Astrocyte (in vitro differentiated cells and primary cell): ENCODE measurements at regions not wholly inside any gene's neighbourhood (a gene's known extent, or its start where the extent isn't known, plus 50 kb on each side); places are given as distances from the start of the nearest gene placed in this dataset.

ENCODE experiments used
- DNase-seq: peaks from one replicate; pipeline ENCODE4 v3.0.0-alpha.2; 2010; ENCODE audit warnings: low read depth
- FAIRE-seq: peaks from 2 replicates; lab custom pipeline; 2011; peaks lifted over from hg19 to GRCh38; lab: Jason Lieb, UNC
- H2AFZ ChIP-seq: 2 replicates; pipeline ENCODE4 v1.6.0; 2012; ENCODE audit warnings: low read depth, low read length, inconsistent platforms
- H3K27ac ChIP-seq: 2 replicates; pipeline ENCODE4 v1.5.1; 2011; ENCODE audit warnings: low read depth, low read length, inconsistent platforms
- H3K27me3 ChIP-seq: 2 replicates; pipeline ENCODE4 v1.6.0; 2011; ENCODE audit warnings: low read length, inconsistent platforms; ENCODE audit not compliant: insufficient read depth
- H3K36me3 ChIP-seq: 2 replicates; pipeline ENCODE4 v1.5.1; 2011; ENCODE audit warnings: low read length, inconsistent platforms; ENCODE audit not compliant: insufficient read depth
- H3K4me1 ChIP-seq: 2 replicates; pipeline ENCODE4 v1.5.1; 2011; ENCODE audit warnings: low read length, inconsistent platforms; ENCODE audit not compliant: insufficient read depth
- H3K4me2 ChIP-seq: 2 replicates; pipeline ENCODE4 v1.6.0; 2012; ENCODE audit warnings: low read length, inconsistent platforms
- H3K4me3 ChIP-seq: 2 replicates; pipeline ENCODE4 v1.5.1; 2011; ENCODE audit warnings: low read depth, mild to moderate bottlenecking, low read length, inconsistent platforms; ENCODE audit not compliant: insufficient read depth
- H3K79me2 ChIP-seq: 2 replicates; pipeline ENCODE4 v1.6.0; 2012; ENCODE audit warnings: mild to moderate bottlenecking, low read length, inconsistent platforms; ENCODE audit not compliant: insufficient read depth
- H3K9ac ChIP-seq: 2 replicates; pipeline ENCODE4 v1.6.0; 2012; ENCODE audit warnings: mild to moderate bottlenecking, low read length, inconsistent platforms
- H3K9me3 ChIP-seq: 2 replicates; pipeline ENCODE4 v1.5.1; 2012; ENCODE audit warnings: low read depth, mild to moderate bottlenecking, low read length, inconsistent platforms; ENCODE audit not compliant: insufficient read depth
- H4K20me1 ChIP-seq: 2 replicates; pipeline ENCODE4 v1.6.0; 2012; ENCODE audit warnings: low read length, inconsistent platforms; ENCODE audit not compliant: insufficient read depth
- H3K27ac Mint-ChIP-seq: one replicate; pipeline ENCODE4 v1.8.0; 2021; ENCODE audit warnings: mild to moderate bottlenecking, mixed read lengths; ENCODE audit not compliant: unreplicated experiment
- H3K27me3 Mint-ChIP-seq: one replicate; pipeline ENCODE4 v1.8.0; 2021; ENCODE audit warnings: low read depth, mixed read lengths; ENCODE audit not compliant: unreplicated experiment
- H3K36me3 Mint-ChIP-seq: one replicate; pipeline ENCODE4 v1.8.0; 2021; ENCODE audit warnings: low read depth, mixed read lengths; ENCODE audit not compliant: unreplicated experiment
- H3K4me1 Mint-ChIP-seq: one replicate; pipeline ENCODE4 v1.8.0; 2021; ENCODE audit warnings: low read depth, mixed read lengths; ENCODE audit not compliant: unreplicated experiment
- H3K4me3 Mint-ChIP-seq: one replicate; pipeline ENCODE4 v1.8.0; 2021; ENCODE audit warnings: mild to moderate bottlenecking, moderate library complexity, mixed read lengths; ENCODE audit not compliant: unreplicated experiment
- H3K9me3 Mint-ChIP-seq: one replicate; pipeline ENCODE4 v1.8.0; 2021; ENCODE audit warnings: mild to moderate bottlenecking, mixed read lengths; ENCODE audit not compliant: unreplicated experiment
- EZH2 ChIP-seq: IDR thresholded peaks from 2 replicates; pipeline ENCODE4 v1.6.1; 2012; ENCODE audit warnings: mild to moderate bottlenecking, low read length, inconsistent platforms; ENCODE audit not compliant: insufficient read depth
- TF ChIP-seq, protein P1 (sequence below): IDR thresholded peaks from 2 replicates; pipeline ENCODE4 v1.5.1; 2011; ENCODE audit warnings: low read depth, mild to moderate bottlenecking, inconsistent platforms, low read length, moderate library complexity; ENCODE audit not compliant: insufficient read depth

DNA sequence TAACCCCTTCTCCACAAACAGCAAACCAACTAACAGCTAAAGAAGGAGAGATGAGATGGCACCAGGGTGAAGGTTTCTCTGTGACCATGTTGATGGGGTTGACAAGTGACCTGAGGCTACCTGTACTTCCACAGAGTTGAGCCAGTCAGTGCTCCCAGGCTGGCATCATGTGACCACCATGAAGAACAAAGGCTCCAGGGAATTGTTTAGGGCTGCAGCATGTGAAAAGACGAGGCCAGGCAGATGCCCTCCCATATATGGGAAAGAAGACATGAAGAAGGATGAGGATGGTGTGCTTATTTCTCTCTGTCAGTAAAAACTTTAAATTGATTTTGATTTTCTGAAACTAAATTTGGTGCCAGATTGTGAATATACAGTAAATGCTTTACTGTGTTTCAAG, 220.6 kb downstream of the OLFM4 start:
- no peaks in the 10 kb centered on the region for H3K27me3 ChIP-seq
- no peaks in the 10 kb centered on the region for H3K79me2 ChIP-seq
- no peaks in the 10 kb centered on the region for H3K36me3 ChIP-seq
- Mint-ChIP-seq H3K4me3 (no peak overlapping the region), H3K27me3 (peaks cover 14% of the 10 kb centered on the region), H3K9me3 (no peaks in the 10 kb centered on the region), H3K27ac (no peak overlapping the region), H3K4me1 (no peaks in the 10 kb centered on the region), H3K36me3 (no peaks in the 10 kb centered on the region)
- H3K27ac ChIP-seq: no peak overlapping the region
- H4K20me1 ChIP-seq: no peaks in the 10 kb centered on the region
- H3K4me1 ChIP-seq: no peaks in the 10 kb centered on the region
- no peak for DNase-seq
- FAIRE-seq: no peak
- H3K9ac ChIP-seq: no peak overlapping the region
- H3K9me3 ChIP-seq: no peaks in the 10 kb centered on the region
- TF ChIP-seq EZH2: no peak
- TF ChIP-seq, protein P1, sequence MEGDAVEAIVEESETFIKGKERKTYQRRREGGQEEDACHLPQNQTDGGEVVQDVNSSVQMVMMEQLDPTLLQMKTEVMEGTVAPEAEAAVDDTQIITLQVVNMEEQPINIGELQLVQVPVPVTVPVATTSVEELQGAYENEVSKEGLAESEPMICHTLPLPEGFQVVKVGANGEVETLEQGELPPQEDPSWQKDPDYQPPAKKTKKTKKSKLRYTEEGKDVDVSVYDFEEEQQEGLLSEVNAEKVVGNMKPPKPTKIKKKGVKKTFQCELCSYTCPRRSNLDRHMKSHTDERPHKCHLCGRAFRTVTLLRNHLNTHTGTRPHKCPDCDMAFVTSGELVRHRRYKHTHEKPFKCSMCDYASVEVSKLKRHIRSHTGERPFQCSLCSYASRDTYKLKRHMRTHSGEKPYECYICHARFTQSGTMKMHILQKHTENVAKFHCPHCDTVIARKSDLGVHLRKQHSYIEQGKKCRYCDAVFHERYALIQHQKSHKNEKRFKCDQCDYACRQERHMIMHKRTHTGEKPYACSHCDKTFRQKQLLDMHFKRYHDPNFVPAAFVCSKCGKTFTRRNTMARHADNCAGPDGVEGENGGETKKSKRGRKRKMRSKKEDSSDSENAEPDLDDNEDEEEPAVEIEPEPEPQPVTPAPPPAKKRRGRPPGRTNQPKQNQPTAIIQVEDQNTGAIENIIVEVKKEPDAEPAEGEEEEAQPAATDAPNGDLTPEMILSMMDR: no peak
- no peak overlapping the region for H3K4me3 ChIP-seq
- H3K4me2 ChIP-seq: no peak overlapping the region
- no peak overlapping the region for H2AFZ ChIP-seq

DNA sequence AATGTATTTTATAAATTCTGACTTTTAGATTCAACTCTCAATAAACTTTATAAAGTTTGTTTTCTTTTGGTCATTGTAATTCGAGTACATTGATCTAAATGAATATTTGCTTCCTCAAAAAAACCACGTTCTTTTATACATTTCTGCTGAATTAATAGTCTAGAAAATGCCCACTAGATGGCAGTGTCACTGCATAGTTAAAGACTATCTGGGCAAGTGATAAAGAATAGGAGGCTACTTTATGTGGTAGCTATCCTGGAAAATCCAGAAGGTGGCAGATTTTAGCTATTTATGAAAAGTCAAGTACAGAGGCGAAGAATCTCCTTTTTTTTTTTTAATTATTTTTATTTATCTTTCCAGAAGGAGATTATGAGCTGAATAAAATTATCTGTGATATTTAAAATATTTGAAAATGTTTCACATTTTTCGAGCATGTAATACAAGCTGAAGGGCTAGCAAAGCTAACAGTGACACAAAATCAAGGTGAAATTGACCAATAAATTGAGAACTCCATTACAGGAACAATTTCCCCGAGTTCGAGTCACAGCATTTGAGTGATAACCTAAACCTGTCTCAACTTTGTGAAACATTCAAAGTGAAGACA, 221.8 kb downstream of the OLFM4 start:
- DNase-seq (peak; percentile 56), FAIRE-seq (no peak)
- Mint-ChIP-seq H3K9me3 (no peaks in the 10 kb centered on the region), H3K36me3 (no peaks in the 10 kb centered on the region), H3K4me1 (no peaks in the 10 kb centered on the region), H3K4me3 (no peak overlapping the region), H3K27me3 (peaks cover 12% of the 10 kb centered on the region), H3K27ac (no peak overlapping the region)
- Histone ChIP-seq H2AFZ (no peak overlapping the region), H3K79me2 (no peaks in the 10 kb centered on the region), H3K4me2 (no peak overlapping the region), H3K9me3 (no peaks in the 10 kb centered on the region), H4K20me1 (no peaks in the 10 kb centered on the region), H3K27me3 (no peaks in the 10 kb centered on the region), H3K4me3 (no peak overlapping the region), H3K36me3 (no peaks in the 10 kb centered on the region), H3K27ac (no peak overlapping the region), H3K9ac (no peak overlapping the region), H3K4me1 (no peaks in the 10 kb centered on the region)
- TF ChIP-seq, protein P1: peak; percentile 88
- TF ChIP-seq EZH2: no peak

DNA sequence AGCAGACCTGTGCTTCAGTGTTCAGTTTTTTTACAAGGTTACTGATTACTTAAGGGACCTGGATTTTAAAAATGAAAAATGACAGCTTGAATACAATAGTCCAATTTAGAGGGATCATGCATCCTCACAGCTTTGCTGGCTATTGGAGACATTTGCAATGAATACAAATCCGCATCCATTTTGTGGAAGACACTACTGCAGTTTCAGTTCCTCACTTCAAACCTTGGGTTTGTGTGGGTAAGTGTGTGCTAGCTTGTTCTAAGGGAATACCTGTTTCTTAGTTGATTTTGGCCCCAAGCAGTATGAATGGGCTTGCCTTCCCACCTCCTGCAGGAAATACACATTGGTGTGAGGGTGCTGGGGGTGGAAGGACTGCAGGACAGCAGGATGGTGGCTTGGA, 222.4 kb downstream of the OLFM4 start:
- Histone ChIP-seq H3K27me3 (no peaks in the 10 kb centered on the region), H3K9ac (no peak overlapping the region), H3K9me3 (no peaks in the 10 kb centered on the region), H3K36me3 (no peaks in the 10 kb centered on the region), H3K4me2 (no peak overlapping the region), H3K27ac (no peak overlapping the region), H3K4me3 (no peak overlapping the region), H4K20me1 (no peaks in the 10 kb centered on the region), H3K79me2 (no peaks in the 10 kb centered on the region), H2AFZ (no peak overlapping the region), H3K4me1 (no peaks in the 10 kb centered on the region)
- Mint-ChIP-seq H3K27ac (no peak overlapping the region), H3K36me3 (no peaks in the 10 kb centered on the region), H3K9me3 (no peaks in the 10 kb centered on the region), H3K4me1 (no peaks in the 10 kb centered on the region), H3K27me3 (peaks cover 7% of the 10 kb centered on the region), H3K4me3 (no peak overlapping the region)
- TF ChIP-seq, protein P1: no peak
- no peak for TF ChIP-seq EZH2
- FAIRE-seq: no peak
- no peak for DNase-seq
